ENCODE measurements at regions not wholly inside any gene's neighbourhood (a gene's known extent, or its start where the extent isn't known, plus 50 kb on each side); places are given as distances from the start of the nearest gene placed in this dataset.
"Not testable (repeated sequence)": the region's sequence is repeated elsewhere in the genome, so short reads cannot be mapped to it uniquely, and the experiment has no call there.

DNA sequence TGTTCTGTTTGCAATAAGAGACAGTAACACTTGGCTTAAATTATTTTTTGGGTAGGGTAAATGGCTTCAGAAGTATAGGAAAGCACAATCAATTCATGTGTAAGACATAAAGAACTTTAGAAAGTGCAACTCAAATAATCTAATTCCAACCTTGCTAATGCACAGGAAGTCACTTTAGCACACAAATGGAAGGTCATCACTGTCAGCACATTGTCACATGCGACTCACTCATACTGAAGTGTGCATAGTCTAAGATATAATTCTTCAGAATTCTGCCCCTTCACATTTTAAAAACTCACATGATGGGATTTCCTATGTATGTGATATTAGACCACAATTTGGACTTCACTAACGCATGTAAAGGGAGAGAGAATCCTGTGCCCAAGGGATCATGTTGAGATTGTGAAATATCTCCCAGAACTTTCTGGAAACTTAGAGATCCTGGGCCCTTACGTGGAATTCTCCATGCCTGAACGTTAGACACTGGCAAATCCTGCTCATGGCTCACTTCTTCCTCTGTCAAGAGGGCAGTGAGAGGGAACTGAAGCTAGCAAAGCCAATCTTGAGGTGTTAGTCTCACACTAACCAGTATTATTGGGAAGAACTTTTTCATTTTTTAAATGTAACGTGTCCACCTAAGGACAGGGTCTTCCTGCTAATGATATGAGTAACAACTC lies 403.2 kb upstream of the PTGER4 start:
- no peak for DNase-seq

DNA sequence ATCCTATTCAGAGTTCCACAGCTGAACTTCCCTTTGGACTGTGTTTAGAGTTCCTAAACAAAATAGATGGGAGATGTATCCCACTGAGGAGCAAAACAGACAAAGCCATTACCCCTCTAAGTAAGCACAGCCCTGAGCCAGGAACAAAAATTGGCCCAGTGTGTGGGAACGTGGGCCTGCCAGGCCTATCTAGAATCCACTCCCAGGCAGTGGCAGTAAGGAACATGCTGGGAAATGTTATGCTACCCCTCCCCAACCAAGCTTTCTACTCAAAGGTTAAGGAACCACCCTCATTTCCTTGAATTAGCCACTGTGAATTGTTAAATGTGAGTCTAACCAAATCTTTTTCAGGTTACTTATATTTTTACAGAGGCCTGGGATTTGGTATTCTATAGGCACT lies 405.1 kb upstream of the PTGER4 start:
- DNase-seq = no peak

DNA sequence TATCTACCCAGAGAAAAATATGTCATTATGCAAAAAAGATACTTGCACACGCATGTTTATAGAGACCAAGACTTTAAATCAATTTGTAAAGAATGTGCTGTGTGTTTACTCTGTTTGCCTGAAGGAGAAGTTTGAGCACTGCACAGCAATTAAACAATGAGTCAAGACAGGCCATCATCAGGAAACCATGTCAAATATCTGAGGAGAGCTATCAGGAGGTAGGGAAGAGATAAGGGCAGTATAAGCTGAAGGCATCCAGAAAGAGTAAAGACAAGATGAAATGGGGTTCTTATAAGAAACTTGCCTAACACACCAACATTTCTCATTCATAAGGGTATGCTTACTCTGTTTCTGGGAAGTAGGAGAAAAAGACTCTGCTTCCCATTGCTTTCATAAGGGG lies 405.8 kb upstream of the PTGER4 start:
- DNase-seq = no peak

DNA sequence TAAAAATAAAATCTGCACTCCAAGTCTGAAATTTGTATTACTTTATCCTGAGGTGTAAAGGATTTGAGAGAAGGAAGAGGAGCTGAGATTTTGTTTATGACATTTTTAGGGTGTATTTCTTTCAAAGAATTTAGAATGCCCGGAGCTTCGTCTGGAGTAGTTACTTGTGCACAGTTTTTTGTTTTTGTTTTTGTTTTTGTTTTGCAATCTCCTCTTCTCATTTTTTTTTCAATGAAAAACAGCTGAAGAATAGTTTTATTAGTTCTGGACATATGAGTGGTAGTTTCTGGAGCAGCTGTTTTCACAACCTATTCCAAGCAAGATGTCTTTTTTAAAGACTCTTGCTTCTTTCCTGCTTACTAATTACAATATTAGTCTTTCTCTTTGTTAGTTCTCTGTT lies 408.2 kb upstream of the PTGER4 start:
- DNase-seq = no peak

DNA sequence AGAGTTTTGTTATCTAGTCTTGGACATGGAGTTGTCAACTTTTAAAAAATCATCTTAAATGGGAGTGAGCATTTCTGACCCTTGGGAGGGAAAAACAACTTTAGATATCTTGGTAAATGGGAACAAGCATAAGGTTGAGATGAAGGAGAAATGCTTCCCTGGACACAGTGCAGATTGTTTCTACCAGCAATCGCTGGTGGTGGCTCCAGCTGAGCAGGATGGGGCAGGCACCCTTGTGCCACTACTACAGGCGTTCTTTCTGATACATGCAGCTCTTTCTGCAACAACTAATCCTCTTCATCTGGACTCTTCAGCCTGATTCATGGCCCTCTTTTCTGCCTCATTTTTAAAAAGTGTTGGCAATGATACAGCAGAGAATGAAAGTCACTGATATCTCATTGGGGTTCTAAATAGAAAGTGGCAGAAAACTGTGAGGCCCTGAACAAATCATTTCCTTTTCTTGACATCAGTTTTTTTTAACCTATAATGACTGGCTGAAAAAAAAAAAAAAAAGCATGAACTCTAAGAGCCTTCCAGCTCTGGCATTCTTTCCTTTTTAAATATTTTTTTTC lies 409.4 kb upstream of the PTGER4 start:
- no peak for DNase-seq

DNA sequence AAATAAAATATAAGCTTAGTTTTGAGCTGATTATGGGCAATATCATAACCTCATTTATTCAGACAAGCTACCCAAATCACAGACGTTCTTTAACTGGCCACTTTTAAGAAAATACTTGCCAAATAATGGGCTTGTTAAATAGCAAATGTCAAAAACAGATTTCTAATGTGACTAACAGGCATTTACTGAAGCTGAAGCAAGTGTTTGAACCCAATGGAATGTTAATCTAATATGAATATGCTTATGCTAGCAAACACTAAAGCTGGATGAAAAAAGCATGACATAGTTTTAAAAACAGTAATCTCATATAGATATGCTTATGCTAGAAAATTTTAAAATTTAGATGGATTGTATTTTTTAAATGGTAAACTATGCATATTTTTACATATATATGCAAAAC lies 411.6 kb upstream of the PTGER4 start:
- no peak for DNase-seq

GRCh38 chr5:40266952-40267351 lies 412.8 kb upstream of the PTGER4 start:
- DNase-seq = no peak

DNA sequence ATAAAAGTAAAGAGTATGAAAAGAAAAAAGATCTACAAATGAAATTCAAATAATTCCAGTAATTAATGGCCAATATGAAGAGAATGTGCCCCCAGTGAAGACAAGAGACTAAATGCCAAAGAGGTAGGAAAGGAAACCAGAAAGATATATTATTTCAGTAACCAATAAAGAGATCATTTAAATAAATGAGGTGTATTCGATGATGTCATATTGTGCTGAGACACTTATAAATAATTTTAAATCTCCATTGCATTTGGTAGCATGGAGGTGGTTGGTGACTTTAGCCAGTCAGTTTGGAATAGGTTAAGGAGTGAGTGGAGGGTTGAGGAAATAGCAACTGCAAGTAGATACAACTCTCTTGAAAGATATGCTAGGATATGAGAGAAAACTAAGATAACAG lies 417.7 kb upstream of the PTGER4 start:
- no peak for DNase-seq

GRCh38 chr5:40260361-40260760 lies 419.4 kb upstream of the PTGER4 start:
- no peak for DNase-seq

DNA sequence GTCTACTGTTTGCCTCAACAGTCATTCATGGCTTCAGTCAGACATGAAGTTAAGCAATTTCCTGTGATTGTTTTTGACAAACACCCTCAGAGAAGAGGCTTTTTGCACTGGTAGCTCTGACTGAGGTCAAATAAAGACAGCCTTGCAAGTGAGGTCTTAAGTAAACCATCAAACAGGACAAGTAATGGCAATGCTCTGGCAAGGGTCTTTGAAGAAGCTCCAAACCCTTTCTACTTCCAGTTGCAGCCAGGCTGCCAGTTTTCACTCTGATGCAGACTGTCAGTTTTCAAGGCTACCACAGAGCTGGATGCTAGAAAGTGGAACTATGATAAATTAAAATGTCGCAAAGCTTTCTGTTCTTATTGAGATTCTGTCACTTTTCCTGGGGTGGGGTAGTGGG lies 421.5 kb upstream of the PTGER4 start:
- DNase-seq = no peak

DNA sequence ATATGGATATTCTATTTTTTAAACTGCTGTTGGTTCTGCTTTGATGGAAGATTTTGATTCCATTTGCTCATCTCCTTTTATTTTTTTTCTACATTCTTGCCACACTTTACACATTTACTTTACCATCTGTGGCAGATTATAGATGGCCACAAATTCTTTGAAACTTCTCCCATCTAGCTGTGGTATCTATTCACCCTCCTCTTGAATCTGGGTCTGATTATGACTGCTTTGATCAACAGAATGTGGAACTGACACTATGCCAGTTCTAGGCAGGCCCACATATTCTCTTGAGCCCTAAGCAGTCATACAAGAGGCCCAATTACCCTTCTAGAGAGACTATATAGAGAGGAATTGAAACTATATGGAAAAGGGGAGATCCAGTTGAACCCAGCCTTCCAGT lies 439.0 kb upstream of the PTGER4 start:
- DNase-seq = no peak

GRCh38 chr5:40240111-40240510 lies 439.6 kb upstream of the PTGER4 start:
- no peak for DNase-seq

DNA sequence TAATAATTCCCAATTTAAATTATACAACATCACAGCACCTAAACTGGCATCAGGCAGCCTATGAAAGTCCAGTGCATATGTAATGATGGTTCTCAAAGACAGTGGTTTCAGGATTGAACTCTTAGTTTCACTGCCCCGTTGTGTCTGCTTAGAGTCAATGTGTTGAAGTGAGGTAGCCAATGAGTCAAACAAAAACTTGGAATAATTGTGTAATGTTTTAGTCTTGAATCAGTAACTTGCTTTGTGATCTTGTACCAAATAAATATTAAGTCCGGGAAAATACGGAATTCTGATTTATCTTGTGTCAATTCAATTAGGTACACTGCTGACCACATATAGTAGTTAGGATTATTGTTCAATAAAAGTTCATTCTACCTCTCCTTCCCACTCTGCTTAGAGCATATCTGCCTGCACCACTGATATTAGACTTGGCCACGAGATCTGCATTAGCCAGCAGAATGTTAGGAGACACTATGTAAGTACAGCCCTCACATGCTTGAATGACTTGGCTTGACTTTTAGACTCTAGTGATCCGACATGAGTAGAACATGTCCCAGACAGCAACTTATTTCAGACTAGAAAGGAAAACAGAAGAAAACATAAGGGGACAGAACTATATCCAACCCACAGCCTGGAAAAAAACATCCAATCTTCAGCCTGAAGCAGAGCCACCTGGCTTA lies 441.5 kb upstream of the PTGER4 start:
- no peak for DNase-seq

DNA sequence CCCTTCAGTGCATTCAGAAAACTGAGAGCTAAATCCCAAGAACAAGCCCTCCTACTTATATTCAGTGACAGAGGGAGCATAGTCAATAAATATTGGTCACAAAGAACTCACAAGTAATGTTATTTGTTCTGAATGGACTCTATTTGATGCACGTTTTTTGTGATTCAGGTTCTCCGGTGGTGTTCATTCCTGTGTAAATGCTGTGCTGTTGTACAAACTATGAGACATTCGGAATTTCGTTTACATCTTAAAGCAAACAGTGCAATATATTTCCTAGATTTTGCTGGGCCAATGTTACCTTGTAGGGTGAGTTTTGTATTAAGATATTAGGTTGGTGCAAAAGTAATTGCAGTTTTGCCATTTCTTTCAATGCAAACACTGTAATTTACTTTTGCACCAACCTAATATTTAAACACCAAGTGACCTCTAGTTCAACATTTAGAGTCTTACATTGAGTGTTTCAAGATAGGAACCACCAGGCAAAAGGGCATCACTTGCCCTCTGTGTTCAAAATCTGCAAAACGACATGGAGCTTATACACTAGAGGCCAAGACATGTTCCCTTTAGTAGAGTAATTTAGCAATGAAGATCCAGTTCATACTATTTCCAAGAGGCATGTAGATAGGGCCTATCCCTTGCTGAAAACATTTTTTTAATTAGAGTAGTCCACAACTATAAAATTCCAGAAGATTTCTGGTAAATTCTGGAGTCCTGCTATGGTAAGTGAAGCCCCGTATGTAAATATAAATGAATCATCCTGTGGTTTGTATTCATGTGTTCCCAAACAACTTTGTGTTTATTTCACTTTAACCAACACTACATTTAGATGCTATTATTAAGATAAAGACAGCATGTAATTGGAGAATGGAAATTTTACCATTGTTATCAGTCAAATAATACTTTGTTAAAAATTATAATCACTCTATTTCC lies 444.0 kb upstream of the PTGER4 start:
- no peak for DNase-seq

GRCh38 chr5:40233268-40233667 lies 446.4 kb upstream of the PTGER4 start:
- no peak for DNase-seq

GRCh38 chr5:40227931-40228330 lies 451.8 kb upstream of the PTGER4 start:
- no peak for DNase-seq

- DNase-seq = no peak
Measured at GRCh38 chr5:40227366-40227765, 452.3 kb upstream of the PTGER4 start.

DNA sequence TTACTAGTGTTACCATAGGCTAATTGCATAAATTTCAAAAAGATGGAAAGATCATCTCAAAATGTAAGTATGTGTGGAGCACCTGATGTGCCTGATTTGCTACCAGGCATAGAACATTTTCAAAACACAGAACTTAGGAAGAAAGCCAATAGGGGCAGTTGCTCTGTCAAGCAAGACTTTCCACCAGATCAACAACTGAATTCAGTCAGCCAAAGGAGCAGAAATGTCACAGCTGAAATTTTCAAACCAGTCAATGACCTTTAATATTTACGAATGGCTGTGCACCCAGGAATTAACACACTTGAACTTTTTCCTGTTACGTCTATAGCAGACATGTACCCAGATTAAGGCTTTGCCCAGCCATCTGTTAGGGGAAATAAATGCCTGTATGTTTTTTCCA lies 452.8 kb upstream of the PTGER4 start:
- DNase-seq = no peak

DNA sequence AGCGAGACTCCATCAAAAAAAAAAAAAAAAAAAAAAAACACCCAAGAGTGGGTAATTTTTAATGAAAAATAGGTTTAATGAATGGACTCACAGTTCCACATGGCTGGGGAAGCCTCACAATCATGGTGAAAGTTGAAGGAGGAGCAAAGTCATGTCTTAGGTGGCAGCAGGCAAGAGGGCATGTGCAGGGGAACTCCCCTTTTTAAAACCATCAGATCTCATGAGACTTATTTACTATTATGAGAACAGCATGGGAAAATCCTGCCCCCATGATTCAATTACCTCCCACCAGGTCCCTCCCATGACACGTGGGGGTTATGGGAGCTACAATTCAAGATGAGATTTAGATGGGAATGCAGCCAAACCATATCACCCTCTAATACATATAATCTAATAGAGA lies 454.6 kb upstream of the PTGER4 start:
- DNase-seq = not testable (repeated sequence)

GRCh38 chr5:40224421-40224820 lies 455.3 kb upstream of the PTGER4 start:
- DNase-seq = no peak

DNA sequence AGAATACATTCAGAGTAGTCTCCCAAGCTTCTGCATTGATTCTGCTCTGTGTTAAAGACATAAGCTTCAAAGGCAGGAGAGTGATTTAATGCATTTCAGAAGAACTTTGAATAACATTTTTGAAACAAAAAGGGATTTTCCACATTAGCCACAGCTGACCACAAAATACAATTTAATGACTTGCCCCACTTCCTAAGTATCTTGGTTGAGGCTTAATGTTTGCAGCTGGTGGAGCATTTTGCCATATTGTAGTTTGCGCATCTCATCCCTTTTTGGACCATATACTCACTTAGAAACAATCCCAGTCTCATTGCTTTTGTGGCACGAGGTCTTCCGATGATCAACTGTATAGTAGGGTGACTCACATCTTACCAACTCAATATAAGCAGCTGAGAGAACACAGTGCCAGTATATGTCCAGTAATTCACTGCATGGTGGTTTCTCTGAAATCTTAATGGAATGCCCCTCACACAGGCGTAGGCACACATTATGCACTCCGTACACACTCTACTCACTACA lies 455.8 kb upstream of the PTGER4 start:
- no peak for DNase-seq

GRCh38 chr5:40221796-40222195 lies 457.9 kb upstream of the PTGER4 start:
- DNase-seq = no peak

GRCh38 chr5:40221255-40221654 lies 458.5 kb upstream of the PTGER4 start:
- no peak for DNase-seq
